Activated naive CD8-positive, alpha-beta T cell treated with anti-CD3 and anti-CD28 coated beads, Interleukin-2, amount 10 ng/mL, durations not matched to agents 7 days and 5 days (primary cell): ENCODE measurements at regions not wholly inside any gene's neighbourhood (a gene's known extent, or its start where the extent isn't known, plus 50 kb on each side); places are given as distances from the start of the nearest gene placed in this dataset.
A peak's percentile ranks its signal among the peaks of the same experiment; 100 is the strongest.
"Not testable (repeated sequence)": the region's sequence is repeated elsewhere in the genome, so short reads cannot be mapped to it uniquely, and the experiment has no call there.

Source experiments
- ATAC-seq: fragments of 150-1000 bp; cut with Tn5 transposase; one replicate; pipeline ENCODE4 v1.10.0; 2021; ENCODE audit warnings: low read depth, moderate library complexity
- POLR2A ChIA-PET: fragments of 350-600 bp; sonication (Branson Sonifier 250); formaldehyde crosslinking; loops from one replicate; lab custom pipeline; 2021; ENCODE audit warnings: antibody characterized with exemption; lab: Charles Lee
- DNase-seq: peaks from one replicate; pipeline ENCODE4 v3.0.0; 2021
- H3K27ac Mint-ChIP-seq: one replicate; pipeline ENCODE4 v1.8.0; 2022; ENCODE audit warnings: mild to moderate bottlenecking, mixed read lengths
- H3K27me3 Mint-ChIP-seq: one replicate; pipeline ENCODE4 v1.8.0; 2022; ENCODE audit warnings: mild to moderate bottlenecking, moderate library complexity, mixed read lengths
- H3K36me3 Mint-ChIP-seq: one replicate; pipeline ENCODE4 v1.8.0; 2021; ENCODE audit warnings: mild to moderate bottlenecking, mixed read lengths
- H3K4me1 Mint-ChIP-seq: one replicate; pipeline ENCODE4 v1.8.0; 2021; ENCODE audit warnings: mixed read lengths
- H3K4me3 Mint-ChIP-seq: one replicate; pipeline ENCODE4 v1.8.0; 2022; ENCODE audit warnings: mild to moderate bottlenecking, moderate library complexity, mixed read lengths
- H3K9me3 Mint-ChIP-seq: one replicate; pipeline ENCODE4 v1.8.0; 2021; ENCODE audit warnings: mixed read lengths

DNA sequence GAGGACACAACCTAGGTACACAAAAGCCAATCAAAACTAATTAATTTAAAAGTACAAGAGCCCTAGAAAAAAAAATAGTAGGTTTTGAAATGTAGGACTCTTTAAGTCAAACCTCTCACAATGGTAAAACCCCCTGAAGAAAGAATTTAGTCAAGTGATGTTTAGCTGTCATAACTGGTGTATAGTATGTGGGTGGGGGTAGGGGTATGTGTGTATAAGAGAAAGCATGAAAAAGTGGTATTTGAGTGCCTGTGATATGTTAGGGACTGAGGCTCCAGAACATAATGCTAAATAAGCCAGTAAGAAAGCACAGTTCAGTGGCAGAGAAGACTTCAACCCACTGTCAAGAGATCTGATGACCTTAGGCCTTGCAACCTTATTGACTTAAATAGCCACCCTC lies 507.9 kb downstream of the TTLL7 start:
- Mint-ChIP-seq H3K36me3 (peaks cover 10% of the 10 kb centered on the region), H3K9me3 (peaks cover 2% of the 10 kb centered on the region), H3K4me1 (peaks cover 6% of the 10 kb centered on the region), H3K27ac (no peak overlapping the region), H3K4me3 (no peak overlapping the region), H3K27me3 (no peaks in the 10 kb centered on the region)
- POLR2A ChIA-PET: no interaction called here
- DNase-seq: no peak
- no peak for ATAC-seq

DNA sequence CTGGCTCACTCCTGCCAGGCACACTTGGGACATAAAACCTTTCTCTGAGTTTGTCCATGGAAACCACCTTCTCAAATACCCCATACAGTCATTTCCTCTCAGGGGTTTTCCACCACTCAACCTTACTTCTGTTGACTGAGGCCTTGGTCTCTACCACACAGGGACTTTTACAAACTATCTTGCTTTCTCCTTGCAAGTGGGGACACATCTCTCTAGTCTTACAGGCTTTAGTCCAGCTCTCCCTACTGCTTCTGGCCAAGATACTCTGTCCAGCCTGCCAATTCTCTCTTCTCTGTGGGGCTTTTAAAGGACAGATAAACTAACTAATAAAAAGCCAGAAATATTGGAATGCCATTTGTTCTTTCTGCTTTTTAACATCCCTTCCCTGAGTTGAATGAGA lies 510.8 kb downstream of the TTLL7 start:
- peak; percentile 81 for ATAC-seq
- H3K36me3 Mint-ChIP-seq, DNase-seq, H3K27me3 Mint-ChIP-seq, H3K4me3 Mint-ChIP-seq, H3K4me1 Mint-ChIP-seq, H3K9me3 Mint-ChIP-seq, H3K27ac Mint-ChIP-seq, POLR2A ChIA-PET: not testable (repeated sequence)

GRCh38 chr1:83487460-83487859 lies 511.5 kb downstream of the TTLL7 start:
- H3K4me1 Mint-ChIP-seq, H3K36me3 Mint-ChIP-seq, H3K4me3 Mint-ChIP-seq, POLR2A ChIA-PET, H3K27me3 Mint-ChIP-seq, H3K27ac Mint-ChIP-seq, DNase-seq, ATAC-seq, H3K9me3 Mint-ChIP-seq: not testable (repeated sequence)

DNA sequence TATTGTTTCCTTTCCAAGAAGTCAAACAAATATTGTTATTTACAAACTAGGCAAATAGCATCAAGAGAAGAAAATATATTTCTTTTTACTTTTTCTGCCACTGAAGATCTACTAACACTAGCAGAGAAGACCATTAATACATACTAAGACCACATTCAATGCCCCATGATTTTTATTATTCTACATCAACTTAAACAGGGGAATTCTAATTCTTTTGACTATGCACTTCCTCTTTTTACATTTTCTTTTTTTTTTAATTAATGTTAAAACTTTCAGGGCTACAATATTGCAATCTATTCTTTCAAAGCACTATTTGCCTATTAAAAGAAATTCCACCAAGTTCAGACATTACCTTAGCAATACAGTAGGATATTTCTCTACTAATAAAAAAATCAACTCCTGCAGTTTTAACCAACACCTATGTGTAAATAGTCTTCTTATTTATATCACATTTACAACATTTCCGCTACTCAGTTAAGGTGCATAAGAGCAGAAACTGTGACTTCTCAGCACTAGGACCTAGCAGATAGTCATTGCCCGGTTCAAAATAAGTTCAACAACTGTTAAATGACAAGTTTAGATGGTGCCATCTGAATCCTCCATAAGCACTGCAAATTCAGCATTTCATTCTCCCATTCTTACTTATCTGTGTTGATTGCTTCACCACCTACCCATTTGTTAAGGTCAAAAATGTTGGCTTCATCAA lies 513.5 kb downstream of the TTLL7 start:
- H3K9me3 Mint-ChIP-seq, H3K4me3 Mint-ChIP-seq, H3K4me1 Mint-ChIP-seq, POLR2A ChIA-PET, DNase-seq, ATAC-seq, H3K27ac Mint-ChIP-seq, H3K36me3 Mint-ChIP-seq, H3K27me3 Mint-ChIP-seq: not testable (repeated sequence)

GRCh38 chr1:83481284-83481683 lies 517.6 kb downstream of the TTLL7 start:
- DNase-seq, ATAC-seq, H3K36me3 Mint-ChIP-seq, H3K27ac Mint-ChIP-seq, H3K27me3 Mint-ChIP-seq, H3K4me1 Mint-ChIP-seq, H3K9me3 Mint-ChIP-seq, H3K4me3 Mint-ChIP-seq, POLR2A ChIA-PET: not testable (repeated sequence)

GRCh38 chr1:83479591-83480239 lies 519.2 kb downstream of the TTLL7 start:
- DNase-seq, H3K36me3 Mint-ChIP-seq, H3K4me1 Mint-ChIP-seq, H3K9me3 Mint-ChIP-seq, H3K27ac Mint-ChIP-seq, H3K27me3 Mint-ChIP-seq, ATAC-seq, POLR2A ChIA-PET, H3K4me3 Mint-ChIP-seq: not testable (repeated sequence)

DNA sequence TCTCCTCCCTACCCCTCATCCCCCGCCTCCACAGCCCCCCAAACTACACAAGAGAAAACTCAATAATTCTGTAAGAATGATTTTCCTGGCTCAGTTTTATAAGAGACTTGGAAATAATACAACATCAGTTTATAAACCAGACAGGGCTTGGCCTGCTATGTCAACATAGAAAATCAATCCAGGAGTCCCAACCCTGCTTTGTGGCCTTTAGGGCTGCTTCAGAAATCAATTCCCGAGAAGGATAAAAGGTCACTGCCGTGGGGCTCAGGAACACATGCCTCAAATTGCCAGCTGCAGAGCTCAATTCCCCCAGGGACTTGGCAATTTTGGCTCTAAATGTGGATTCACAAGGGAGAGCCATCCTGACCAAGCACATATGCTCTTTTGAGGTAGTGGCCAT lies 520.8 kb downstream of the TTLL7 start:
- H3K4me1 Mint-ChIP-seq, H3K36me3 Mint-ChIP-seq, POLR2A ChIA-PET, H3K27ac Mint-ChIP-seq, H3K27me3 Mint-ChIP-seq, H3K9me3 Mint-ChIP-seq, ATAC-seq, DNase-seq, H3K4me3 Mint-ChIP-seq: not testable (repeated sequence)

DNA sequence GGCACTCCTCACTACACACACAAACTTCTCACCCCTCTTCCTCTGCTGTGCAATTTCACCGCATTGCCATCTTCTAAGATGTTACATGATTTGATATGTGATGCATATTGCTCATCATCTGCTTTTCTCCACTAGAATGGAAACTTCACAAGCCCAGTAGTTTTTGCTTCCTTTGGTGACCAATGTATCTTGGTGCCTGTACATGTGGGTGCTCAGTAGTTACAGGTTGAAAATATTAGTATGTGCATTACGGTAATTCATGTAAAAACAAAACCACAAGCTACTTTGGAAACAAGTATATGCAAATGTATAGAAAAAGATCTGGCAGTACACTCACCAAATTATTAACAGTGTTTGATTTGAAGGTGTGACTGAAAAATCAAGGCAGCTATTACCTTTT lies 522.4 kb downstream of the TTLL7 start:
- H3K9me3 Mint-ChIP-seq, H3K27ac Mint-ChIP-seq, H3K4me1 Mint-ChIP-seq, H3K4me3 Mint-ChIP-seq, POLR2A ChIA-PET, ATAC-seq, DNase-seq, H3K27me3 Mint-ChIP-seq, H3K36me3 Mint-ChIP-seq: not testable (repeated sequence)

GRCh38 chr1:83474946-83475345 lies 524.0 kb downstream of the TTLL7 start:
- H3K4me1 Mint-ChIP-seq, H3K4me3 Mint-ChIP-seq, H3K9me3 Mint-ChIP-seq, H3K27ac Mint-ChIP-seq, ATAC-seq, H3K36me3 Mint-ChIP-seq, POLR2A ChIA-PET, H3K27me3 Mint-ChIP-seq, DNase-seq: not testable (repeated sequence)

DNA sequence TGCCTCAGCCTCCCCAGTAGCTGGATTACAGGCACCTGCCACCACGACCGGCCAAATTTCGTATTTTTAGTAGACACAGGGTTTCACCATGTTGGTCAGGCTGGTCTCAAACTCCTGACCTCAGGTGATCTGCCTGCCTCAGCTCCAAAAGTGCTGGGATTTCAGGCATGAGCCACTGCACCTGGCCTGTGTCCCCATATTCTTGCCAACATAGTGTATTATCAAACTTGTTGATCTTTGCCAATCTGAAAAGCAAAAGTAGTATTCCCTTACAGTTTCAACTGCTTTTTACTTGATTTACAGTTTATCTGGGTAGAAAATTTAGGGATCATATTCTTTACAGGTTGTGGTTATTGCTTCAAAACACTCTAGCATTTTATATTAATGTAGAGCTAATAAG lies 524.9 kb downstream of the TTLL7 start:
- H3K27ac Mint-ChIP-seq, ATAC-seq, H3K36me3 Mint-ChIP-seq, H3K9me3 Mint-ChIP-seq, DNase-seq, POLR2A ChIA-PET, H3K4me3 Mint-ChIP-seq, H3K4me1 Mint-ChIP-seq, H3K27me3 Mint-ChIP-seq: not testable (repeated sequence)

- POLR2A ChIA-PET, ATAC-seq, H3K27ac Mint-ChIP-seq, H3K27me3 Mint-ChIP-seq, H3K4me1 Mint-ChIP-seq, DNase-seq, H3K36me3 Mint-ChIP-seq, H3K4me3 Mint-ChIP-seq, H3K9me3 Mint-ChIP-seq: not testable (repeated sequence)
Observed at GRCh38 chr1:83472066-83472465, 526.9 kb downstream of the TTLL7 start.

DNA sequence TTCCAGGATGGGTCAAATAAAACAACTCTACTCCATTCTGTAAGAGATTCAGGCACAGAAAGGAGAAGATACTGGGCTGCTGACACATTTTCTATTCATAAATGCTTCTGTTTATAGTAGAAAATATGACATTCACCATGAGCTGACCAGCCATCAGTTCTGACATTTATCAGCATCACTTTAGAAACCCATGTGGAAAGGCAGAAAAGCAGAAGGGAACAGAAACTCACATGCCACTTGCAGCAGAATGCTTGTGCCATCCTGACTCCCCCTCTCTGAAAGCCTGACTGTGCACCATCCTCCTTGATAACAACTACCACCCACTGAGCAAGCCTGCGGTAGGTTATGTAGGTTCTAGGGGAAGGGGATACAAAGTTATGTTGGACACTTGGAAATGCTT lies 527.7 kb downstream of the TTLL7 start:
- POLR2A ChIA-PET, H3K9me3 Mint-ChIP-seq, H3K36me3 Mint-ChIP-seq, H3K4me3 Mint-ChIP-seq, DNase-seq, H3K4me1 Mint-ChIP-seq, ATAC-seq, H3K27ac Mint-ChIP-seq, H3K27me3 Mint-ChIP-seq: not testable (repeated sequence)

DNA sequence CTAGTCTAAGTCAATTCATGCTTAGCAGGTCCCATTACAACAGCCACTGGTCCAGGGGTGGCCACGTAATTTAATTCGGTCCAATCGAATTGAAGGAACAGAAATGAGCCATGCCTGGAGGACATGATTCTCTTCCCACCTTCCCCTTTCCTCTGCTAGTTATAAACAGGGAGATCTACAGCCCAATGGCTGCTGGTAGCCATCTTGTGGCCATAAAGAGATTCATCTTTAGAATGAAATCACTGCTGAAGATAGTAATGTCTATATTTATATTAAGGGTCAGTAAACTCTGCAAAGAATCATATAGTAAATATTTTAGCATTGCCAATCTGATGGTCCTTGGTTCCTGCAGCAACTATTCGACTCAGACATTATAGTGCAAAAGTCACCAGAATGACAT lies 530.6 kb downstream of the TTLL7 start:
- H3K27me3 Mint-ChIP-seq, H3K4me1 Mint-ChIP-seq, H3K9me3 Mint-ChIP-seq, POLR2A ChIA-PET, H3K27ac Mint-ChIP-seq, H3K4me3 Mint-ChIP-seq, DNase-seq, ATAC-seq, H3K36me3 Mint-ChIP-seq: not testable (repeated sequence)

- POLR2A ChIA-PET, H3K27ac Mint-ChIP-seq, DNase-seq, H3K27me3 Mint-ChIP-seq, ATAC-seq, H3K9me3 Mint-ChIP-seq, H3K4me1 Mint-ChIP-seq, H3K4me3 Mint-ChIP-seq, H3K36me3 Mint-ChIP-seq: not testable (repeated sequence)
Observed at GRCh38 chr1:83457735-83458248, 541.1 kb downstream of the TTLL7 start.
